Epithelial cell of proximal tubule (primary cell): ENCODE measurements at regions not wholly inside any gene's neighbourhood (a gene's known extent, or its start where the extent isn't known, plus 50 kb on each side); places are given as distances from the start of the nearest gene placed in this dataset.

ENCODE experiments used
- DNase-seq: peaks from one replicate; pipeline ENCODE4 v3.0.0-alpha.2; 2011; ENCODE audit warnings: low read depth
- H3K4me3 ChIP-seq: 2 replicates; pipeline ENCODE4 v1.5.1; 2011; ENCODE audit warnings: low read depth, mild to moderate bottlenecking, low read length
- TF ChIP-seq, protein P1 (sequence below): conservative IDR thresholded peaks from 2 replicates; pipeline ENCODE4 v1.5.1; 2012; ENCODE audit warnings: low read depth, mild to moderate bottlenecking, low read length

DNA sequence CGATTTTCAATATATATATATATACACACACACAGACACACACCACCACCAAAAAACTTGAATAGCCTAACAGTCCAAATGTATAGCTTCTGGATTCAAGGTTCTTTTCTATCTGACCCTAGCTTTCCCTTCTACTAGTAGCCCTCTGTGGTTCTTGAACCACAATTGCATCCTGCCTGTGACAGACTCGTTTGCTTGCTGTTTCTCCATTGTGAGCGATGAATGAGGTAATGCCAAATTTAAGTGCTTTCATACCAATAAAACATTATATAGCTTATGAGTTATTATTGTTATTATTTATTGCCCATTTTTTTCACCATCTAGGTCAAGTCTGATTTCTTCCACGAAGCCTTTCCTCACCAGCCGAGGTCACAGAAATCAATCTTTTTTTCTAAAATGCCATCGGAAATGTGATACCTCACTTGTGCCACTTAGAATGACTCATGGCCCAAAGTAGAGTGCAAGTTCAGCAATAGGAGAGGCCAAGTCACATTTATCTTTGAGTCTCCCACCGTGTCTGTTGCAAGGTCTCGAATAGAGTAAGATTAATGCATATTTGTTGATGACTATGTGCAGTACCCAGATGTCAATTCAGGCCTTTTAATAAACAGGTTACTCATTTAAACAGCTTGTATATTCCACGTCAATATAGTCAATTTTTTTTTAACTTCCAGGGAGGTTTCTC, 1015.8 kb upstream of the SEL1L start:
- H3K4me3 ChIP-seq: no peak overlapping the region
- DNase-seq: no peak
- TF ChIP-seq, protein P1, sequence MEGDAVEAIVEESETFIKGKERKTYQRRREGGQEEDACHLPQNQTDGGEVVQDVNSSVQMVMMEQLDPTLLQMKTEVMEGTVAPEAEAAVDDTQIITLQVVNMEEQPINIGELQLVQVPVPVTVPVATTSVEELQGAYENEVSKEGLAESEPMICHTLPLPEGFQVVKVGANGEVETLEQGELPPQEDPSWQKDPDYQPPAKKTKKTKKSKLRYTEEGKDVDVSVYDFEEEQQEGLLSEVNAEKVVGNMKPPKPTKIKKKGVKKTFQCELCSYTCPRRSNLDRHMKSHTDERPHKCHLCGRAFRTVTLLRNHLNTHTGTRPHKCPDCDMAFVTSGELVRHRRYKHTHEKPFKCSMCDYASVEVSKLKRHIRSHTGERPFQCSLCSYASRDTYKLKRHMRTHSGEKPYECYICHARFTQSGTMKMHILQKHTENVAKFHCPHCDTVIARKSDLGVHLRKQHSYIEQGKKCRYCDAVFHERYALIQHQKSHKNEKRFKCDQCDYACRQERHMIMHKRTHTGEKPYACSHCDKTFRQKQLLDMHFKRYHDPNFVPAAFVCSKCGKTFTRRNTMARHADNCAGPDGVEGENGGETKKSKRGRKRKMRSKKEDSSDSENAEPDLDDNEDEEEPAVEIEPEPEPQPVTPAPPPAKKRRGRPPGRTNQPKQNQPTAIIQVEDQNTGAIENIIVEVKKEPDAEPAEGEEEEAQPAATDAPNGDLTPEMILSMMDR: no peak

DNA sequence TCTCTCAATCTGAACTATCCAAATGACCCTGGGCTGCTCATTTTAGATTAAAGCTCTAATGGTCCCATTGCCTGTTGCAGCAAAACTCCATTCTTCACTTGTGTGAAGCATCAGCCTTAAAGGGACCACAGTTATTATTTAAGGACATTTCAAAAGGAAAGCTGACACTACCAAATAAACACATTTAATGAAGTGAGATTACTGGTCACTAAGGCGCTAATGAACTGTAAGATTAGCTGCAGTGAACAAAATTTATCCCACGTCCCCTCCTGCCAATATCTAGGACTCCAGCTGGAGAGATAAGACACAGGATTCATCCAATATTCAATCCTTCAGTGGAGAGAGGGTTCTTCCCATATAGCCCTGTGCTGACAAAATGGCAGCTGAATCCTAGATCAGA, 1029.2 kb upstream of the SEL1L start:
- no peak for DNase-seq

DNA sequence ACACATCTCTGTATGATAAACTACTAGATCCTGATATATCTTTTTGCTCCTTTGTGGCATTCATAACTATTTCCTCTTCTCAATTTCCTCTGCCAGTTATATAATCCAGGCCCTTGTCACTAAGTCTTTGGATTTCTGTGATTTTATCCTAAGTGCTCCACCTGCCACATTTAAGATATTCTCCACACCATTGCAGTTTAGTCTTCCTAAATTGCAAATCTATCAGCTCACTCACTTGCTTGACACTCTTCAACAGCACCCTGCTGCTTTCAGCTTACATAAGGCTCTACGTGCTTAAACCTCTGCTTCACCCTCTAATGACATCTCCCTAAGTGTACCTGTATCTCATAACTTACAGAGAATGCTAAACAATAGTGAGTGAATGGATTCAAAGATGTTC, 1032.2 kb upstream of the SEL1L start:
- no peak overlapping the region for H3K4me3 ChIP-seq
- TF ChIP-seq, protein P1: no peak
- no peak for DNase-seq

More for the DNA sequence above, 1029.2 kb upstream of the SEL1L start:
- TF ChIP-seq, protein P1: no peak
- no peak overlapping the region for H3K4me3 ChIP-seq

DNA sequence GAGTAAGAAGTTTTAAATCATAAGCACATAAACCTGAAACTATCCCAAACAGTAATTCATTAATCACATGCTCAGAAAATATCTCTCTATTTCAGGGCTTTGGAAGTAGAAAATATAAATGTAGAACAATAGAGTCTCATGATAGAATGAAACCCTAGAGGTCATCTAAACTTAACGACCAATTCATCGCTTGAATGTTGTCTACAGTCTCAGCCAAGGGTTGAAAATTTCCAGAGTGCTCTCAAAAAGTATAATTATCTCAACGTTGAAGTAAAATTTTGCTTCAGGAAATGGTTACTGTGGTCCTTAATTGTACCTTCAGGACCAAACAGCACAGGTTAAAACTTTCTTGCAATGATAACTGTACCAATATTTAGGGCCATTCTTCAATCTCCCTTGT, 1053.6 kb upstream of the SEL1L start:
- no peak for DNase-seq
- no peak overlapping the region for H3K4me3 ChIP-seq
- TF ChIP-seq, protein P1: no peak

DNA sequence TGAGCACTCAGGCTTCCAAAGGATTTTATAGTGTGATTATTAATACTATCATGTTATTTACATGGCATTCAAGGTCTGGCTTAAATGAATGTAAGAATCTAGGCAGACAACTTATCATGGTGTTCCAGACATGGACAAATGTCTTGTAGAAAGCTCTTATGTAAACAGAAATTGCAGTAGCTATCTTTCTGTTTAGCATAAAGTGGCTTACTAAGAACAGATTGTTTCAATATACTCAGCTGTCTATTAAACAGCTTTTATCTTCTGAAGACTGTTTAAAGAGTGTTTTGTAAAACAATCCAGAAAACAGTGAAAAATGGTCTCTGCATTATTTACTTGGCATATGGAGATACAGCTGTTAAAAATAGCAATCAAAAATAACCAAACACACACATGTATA, 1061.8 kb upstream of the SEL1L start:
- H3K4me3 ChIP-seq: no peak overlapping the region
- no peak for DNase-seq
- TF ChIP-seq, protein P1: no peak

DNA sequence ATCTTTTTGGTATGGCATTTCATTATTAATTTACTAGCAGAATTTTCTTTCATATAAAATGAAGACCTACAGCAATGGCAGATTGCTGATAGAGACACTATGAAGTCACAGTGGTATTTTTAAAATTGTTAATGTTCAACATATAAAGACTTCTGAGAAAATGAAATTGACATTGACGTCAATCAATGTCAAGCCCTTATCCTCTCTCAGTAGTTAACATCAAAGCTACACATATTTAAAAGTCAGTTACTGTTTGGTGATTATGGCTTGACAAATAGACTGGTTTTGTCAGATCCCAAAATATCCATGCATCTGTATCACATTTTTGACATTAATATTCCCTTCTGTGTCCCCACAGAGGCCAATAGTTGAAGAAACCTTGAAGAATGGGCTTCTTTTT, 1069.1 kb upstream of the SEL1L start:
- TF ChIP-seq, protein P1: no peak
- H3K4me3 ChIP-seq: no peak overlapping the region
- no peak for DNase-seq

DNA sequence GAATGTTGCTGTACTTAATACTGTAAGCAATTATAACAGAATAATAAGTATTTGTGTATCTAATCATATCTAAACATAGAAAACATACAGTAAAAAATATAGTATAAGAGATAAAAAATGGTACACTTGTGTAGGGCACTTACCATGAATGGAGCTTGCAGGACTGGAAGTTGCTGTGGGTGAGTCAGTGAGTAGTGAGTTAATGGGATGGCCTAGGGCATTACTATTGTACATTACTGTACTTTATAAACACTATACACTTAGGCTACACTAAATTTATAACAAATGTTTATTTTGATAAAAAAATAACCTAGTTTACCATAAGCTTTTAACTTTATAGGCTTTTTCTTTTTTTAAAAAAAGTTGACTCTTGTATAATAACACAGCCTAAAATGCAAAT, 1071.2 kb upstream of the SEL1L start:
- no peak for DNase-seq
- TF ChIP-seq, protein P1: no peak
- H3K4me3 ChIP-seq: no peak overlapping the region
